ENCODE measurements at regions not wholly inside any gene's neighbourhood (a gene's known extent, or its start where the extent isn't known, plus 50 kb on each side); places are given as distances from the start of the nearest gene placed in this dataset.

- no peak for DNase-seq
Observed at GRCh38 chr13:67299751-67300150, 69.6 kb upstream of the PCDH9 start.

- no peak for DNase-seq
Observed at GRCh38 chr13:67299072-67299635, 69.0 kb upstream of the PCDH9 start.

GRCh38 chr13:67298297-67298696 is 68.2 kb upstream of the PCDH9 start:
- no peak for DNase-seq

DNA sequence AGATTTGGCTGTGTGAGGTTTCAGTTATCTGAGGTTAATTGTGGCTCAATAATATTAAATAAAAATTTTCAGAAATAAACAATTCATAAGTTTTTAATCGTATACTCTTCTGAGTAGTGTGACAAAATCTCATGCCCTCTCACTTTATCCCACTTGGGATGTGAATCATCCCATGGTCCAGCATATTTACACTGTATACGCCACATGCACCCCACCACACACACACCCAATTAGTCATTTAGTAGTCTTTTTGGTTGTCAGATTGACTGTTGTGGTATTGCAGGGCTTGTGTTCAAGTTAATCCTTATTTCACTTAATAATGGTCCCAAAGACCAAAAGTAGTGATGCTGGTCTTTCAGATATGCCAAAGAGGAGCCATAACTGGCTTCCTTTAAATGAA is 66.4 kb upstream of the PCDH9 start:
- no peak for DNase-seq

GRCh38 chr13:67292886-67293285 is 62.8 kb upstream of the PCDH9 start:
- DNase-seq, result peak; percentile 20

DNA sequence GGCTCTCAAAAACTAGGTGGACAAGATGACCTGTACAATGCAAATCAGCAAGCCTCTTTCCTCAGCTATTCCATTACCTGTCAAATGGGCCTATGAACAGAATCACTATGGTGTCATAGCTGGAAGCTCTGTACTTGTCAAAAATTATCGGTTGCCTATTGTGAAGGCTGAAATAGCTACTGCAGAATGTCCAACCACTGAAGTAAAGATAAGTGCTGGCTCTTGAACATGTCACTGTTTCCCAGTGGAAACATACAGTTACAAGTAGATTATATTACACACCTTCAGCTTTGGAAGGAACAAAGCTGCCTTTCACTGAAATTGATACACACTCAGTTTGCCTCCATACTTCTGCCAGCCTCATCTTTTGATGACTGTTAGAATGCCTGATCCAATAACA is 55.5 kb upstream of the PCDH9 start:
- no peak for DNase-seq

- DNase-seq, result no peak
Observed at GRCh38 chr13:67283637-67284036, 53.5 kb upstream of the PCDH9 start.

DNA sequence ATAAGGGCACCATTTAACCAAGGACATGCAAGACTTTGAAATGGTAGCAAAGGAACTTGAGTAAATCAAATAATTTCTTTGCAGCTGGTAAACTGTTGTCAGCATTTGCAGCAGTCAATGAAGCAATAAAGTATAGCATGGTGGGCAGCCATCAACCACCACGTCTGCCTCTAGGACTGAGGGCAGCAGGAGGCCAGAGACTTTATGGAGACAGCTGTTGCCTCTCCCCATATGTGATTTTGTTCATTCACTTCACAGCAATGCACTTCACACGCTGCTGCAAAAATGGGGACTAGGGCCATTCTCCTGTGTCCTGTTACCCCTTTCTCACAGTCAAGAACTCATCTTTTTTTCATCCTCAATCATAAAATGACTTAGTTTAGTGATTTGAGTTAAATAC is 51.3 kb upstream of the PCDH9 start:
- no peak for DNase-seq

Measured in hematopoietic multipotent progenitor cell treated with erythropoietin and hydrocortisone succinate and interleukin-3 and kit ligand, for 6 days (in vitro differentiated cells).